ENCODE measurements at regions not wholly inside any gene's neighbourhood (a gene's known extent, or its start where the extent isn't known, plus 50 kb on each side); places are given as distances from the start of the nearest gene placed in this dataset.

GRCh38 chr15:48010316-48010715, 110.5 kb upstream of the SLC24A5 start:
- TF ChIP-seq CTCF (IDR thresholded peaks at IDR 0.05; ENCODE audit: low read length) = no peak
- no peak for TF ChIP-seq EZH2phosphoT487 (IDR thresholded peaks at IDR 0.05; ENCODE audit: low read length)
- no peak for TF ChIP-seq EZH2 (optimal IDR thresholded peaks at IDR 0.05; ENCODE audit: low read depth, low read length)
- Histone ChIP-seq H3K27ac (ENCODE audit: low read length) (no peak overlapping the region), H3K4me3 (ENCODE audit: low read length) (no peak overlapping the region), H3K4me1 (ENCODE audit: low read length) (no peaks in the 10 kb centered on the region), H3K4me2 (ENCODE audit: low read depth, low read length) (no peak overlapping the region), H3K9ac (ENCODE audit: low read length) (no peak overlapping the region), H2AFZ (ENCODE audit: low read length) (no peak overlapping the region), H3K79me2 (ENCODE audit: low read length) (no peaks in the 10 kb centered on the region), H3K27me3 (replicated peaks; ENCODE audit: insufficient read depth, low read length) (no peaks in the 10 kb centered on the region), H4K20me1 (ENCODE audit: insufficient read depth, low read length) (no peaks in the 10 kb centered on the region), H3K9me3 (replicated peaks; ENCODE audit: insufficient read depth, low read length) (no peaks in the 10 kb centered on the region), H3F3A (ENCODE audit: insufficient read depth, low read length) (no peaks in the 10 kb centered on the region), H3K36me3 (replicated peaks; ENCODE audit: insufficient read depth, low read length) (no peaks in the 10 kb centered on the region), H3K9me2 (replicated peaks; ENCODE audit: insufficient read depth, low read length) (no peaks in the 10 kb centered on the region)
- no peak for DNase-seq

GRCh38 chr15:48012191-48012590, 108.6 kb upstream of the SLC24A5 start:
- Histone ChIP-seq H3F3A (ENCODE audit: insufficient read depth, low read length) (no peaks in the 10 kb centered on the region), H2AFZ (ENCODE audit: low read length) (no peak overlapping the region), H3K27ac (ENCODE audit: low read length) (no peak overlapping the region), H3K9me3 (replicated peaks; ENCODE audit: insufficient read depth, low read length) (no peaks in the 10 kb centered on the region), H3K9ac (ENCODE audit: low read length) (no peak overlapping the region), H4K20me1 (ENCODE audit: insufficient read depth, low read length) (no peaks in the 10 kb centered on the region), H3K27me3 (replicated peaks; ENCODE audit: insufficient read depth, low read length) (no peaks in the 10 kb centered on the region), H3K4me3 (ENCODE audit: low read length) (no peak overlapping the region), H3K36me3 (replicated peaks; ENCODE audit: insufficient read depth, low read length) (no peaks in the 10 kb centered on the region), H3K4me2 (ENCODE audit: low read depth, low read length) (no peak overlapping the region), H3K4me1 (ENCODE audit: low read length) (no peaks in the 10 kb centered on the region), H3K79me2 (ENCODE audit: low read length) (no peaks in the 10 kb centered on the region), H3K9me2 (replicated peaks; ENCODE audit: insufficient read depth, low read length) (no peaks in the 10 kb centered on the region)
- TF ChIP-seq EZH2phosphoT487 (IDR thresholded peaks at IDR 0.05; ENCODE audit: low read length) (no peak), EZH2 (optimal IDR thresholded peaks at IDR 0.05; ENCODE audit: low read depth, low read length) (no peak), CTCF (IDR thresholded peaks at IDR 0.05; ENCODE audit: low read length) (no peak)
- no peak for DNase-seq

- H3K9ac ChIP-seq (ENCODE audit: low read length) = no peak overlapping the region
- no peak overlapping the region for H3K27ac ChIP-seq (ENCODE audit: low read length)
- H3F3A ChIP-seq (ENCODE audit: insufficient read depth, low read length) = no peaks in the 10 kb centered on the region
- no peaks in the 10 kb centered on the region for H3K4me1 ChIP-seq (ENCODE audit: low read length)
- H3K4me3 ChIP-seq (ENCODE audit: low read length) = no peak overlapping the region
- no peaks in the 10 kb centered on the region for H3K9me2 ChIP-seq (replicated peaks; ENCODE audit: insufficient read depth, low read length)
- H2AFZ ChIP-seq (ENCODE audit: low read length) = no peak overlapping the region
- TF ChIP-seq CTCF (IDR thresholded peaks at IDR 0.05; ENCODE audit: low read length) (no peak), EZH2phosphoT487 (IDR thresholded peaks at IDR 0.05; ENCODE audit: low read length) (no peak), EZH2 (optimal IDR thresholded peaks at IDR 0.05; ENCODE audit: low read depth, low read length) (no peak)
- no peak overlapping the region for H3K4me2 ChIP-seq (ENCODE audit: low read depth, low read length)
- no peaks in the 10 kb centered on the region for H3K27me3 ChIP-seq (replicated peaks; ENCODE audit: insufficient read depth, low read length)
- H3K79me2 ChIP-seq (ENCODE audit: low read length) = no peaks in the 10 kb centered on the region
- no peaks in the 10 kb centered on the region for H4K20me1 ChIP-seq (ENCODE audit: insufficient read depth, low read length)
- no peak for DNase-seq
- H3K9me3 ChIP-seq (replicated peaks; ENCODE audit: insufficient read depth, low read length) = no peaks in the 10 kb centered on the region
- H3K36me3 ChIP-seq (replicated peaks; ENCODE audit: insufficient read depth, low read length) = no peaks in the 10 kb centered on the region
Measured at GRCh38 chr15:48016865-48017264, 103.9 kb upstream of the SLC24A5 start.
